Trophoblast cell (in vitro differentiated cells and primary cell): ENCODE measurements at regions not wholly inside any gene's neighbourhood (a gene's known extent, or its start where the extent isn't known, plus 50 kb on each side); places are given as distances from the start of the nearest gene placed in this dataset.

Source experiments
- DNase-seq, 2 donors: peaks; one replicate each; pipeline ENCODE4 v3.0.0-alpha.2; 2016
- H2AFZ ChIP-seq: 2 replicates; pipeline ENCODE4 v1.6.1; 2013; ENCODE audit warnings: low read length, moderate library complexity, mild to moderate bottlenecking; ENCODE audit not compliant: insufficient read depth, poor library complexity
- H2AK5ac ChIP-seq: 2 replicates; pipeline ENCODE4 v1.6.1; 2013; ENCODE audit warnings: mild to moderate bottlenecking, low read length
- H2BK120ac ChIP-seq: 2 replicates; pipeline ENCODE4 v1.6.1; 2013; ENCODE audit warnings: low read length, mild to moderate bottlenecking, moderate library complexity; ENCODE audit not compliant: insufficient read depth, poor library complexity
- H2BK12ac ChIP-seq: 2 replicates; pipeline ENCODE4 v1.6.1; 2013; ENCODE audit warnings: mild to moderate bottlenecking, low read length, moderate library complexity
- H2BK5ac ChIP-seq: 2 replicates; pipeline ENCODE4 v1.6.1; 2013; ENCODE audit warnings: low read length, low read depth, moderate library complexity, mild to moderate bottlenecking; ENCODE audit not compliant: poor library complexity
- H3K14ac ChIP-seq: 2 replicates; pipeline ENCODE4 v1.6.1; 2013; ENCODE audit warnings: mild to moderate bottlenecking, low read length
- H3K18ac ChIP-seq: 2 replicates; pipeline ENCODE4 v1.6.1; 2013; ENCODE audit warnings: mild to moderate bottlenecking, low read length
- H3K23ac ChIP-seq: 2 replicates; pipeline ENCODE4 v1.6.1; 2013; ENCODE audit warnings: low read length
- H3K27ac ChIP-seq: 2 replicates; pipeline ENCODE4 v1.5.1; 2013; ENCODE audit warnings: low read depth, mild to moderate bottlenecking, inconsistent platforms, low read length, moderate library complexity
- H3K27me3 ChIP-seq: 2 replicates; pipeline ENCODE4 v1.6.1; 2013; ENCODE audit warnings: inconsistent platforms, mild to moderate bottlenecking, low read length, moderate library complexity; ENCODE audit not compliant: insufficient read depth
- H3K36me3 ChIP-seq, 2 experiments: 1 replicate in 1 of 2; 2 replicates in 1 of 2; pipeline ENCODE4 v1.6.1; 2013; ENCODE audit warnings: low read length in 2 of 2, mild to moderate bottlenecking in 2 of 2, moderate library complexity in 1 of 2; ENCODE audit not compliant: insufficient read depth in 2 of 2, control insufficient read depth in 1 of 2
- H3K4ac ChIP-seq: 2 replicates; pipeline ENCODE4 v1.6.1; 2013; ENCODE audit warnings: low read depth, mild to moderate bottlenecking, low read length, moderate library complexity
- H3K4me1 ChIP-seq, 2 experiments: 1 replicate in 1 of 2; 2 replicates in 1 of 2; pipeline ENCODE4 v1.6.1; 2013; ENCODE audit warnings: low read length in 2 of 2, mild to moderate bottlenecking in 2 of 2, moderate library complexity in 1 of 2; ENCODE audit not compliant: insufficient read depth in 2 of 2, control insufficient read depth in 1 of 2
- H3K4me2 ChIP-seq: 2 replicates; pipeline ENCODE4 v1.6.1; 2013; ENCODE audit warnings: inconsistent platforms, mild to moderate bottlenecking, low read length, moderate library complexity
- H3K4me3 ChIP-seq: 2 replicates; pipeline ENCODE4 v1.5.1; 2013; ENCODE audit warnings: mild to moderate bottlenecking, low read depth, low read length, inconsistent platforms
- H3K79me1 ChIP-seq: one replicate; pipeline ENCODE4 v1.6.1; 2013; ENCODE audit warnings: low read length
- H3K79me2 ChIP-seq: 2 replicates; pipeline ENCODE4 v1.6.1; 2013; ENCODE audit warnings: low read length, mild to moderate bottlenecking; ENCODE audit not compliant: control insufficient read depth, insufficient read depth, poor library complexity
- H3K9ac ChIP-seq: 2 replicates; pipeline ENCODE4 v1.6.1; 2013; ENCODE audit warnings: mild to moderate bottlenecking, low read length
- H3K9me3 ChIP-seq: 2 replicates; pipeline ENCODE4 v1.6.1; 2013; ENCODE audit warnings: low read depth, mild to moderate bottlenecking, control low read depth, inconsistent platforms, low read length; ENCODE audit not compliant: insufficient read depth
- H4K12ac ChIP-seq: 2 replicates; pipeline ENCODE4 v1.6.1; 2013; ENCODE audit warnings: low read depth, mild to moderate bottlenecking, low read length, moderate library complexity
- H4K8ac ChIP-seq: 2 replicates; pipeline ENCODE4 v1.6.1; 2013; ENCODE audit warnings: low read depth, mild to moderate bottlenecking, low read length, moderate library complexity
- H4K91ac ChIP-seq: one replicate; pipeline ENCODE4 v1.6.1; 2013; ENCODE audit warnings: low read depth, mild to moderate bottlenecking, low read length, moderate library complexity
- WGBS: extraction: QIAGEN DNeasy Blood & Tissue Kit; methylation state at CpG from one replicate; pipeline ENCODE4 v1.1.7; 2013; ENCODE audit warnings: missing lambda C conversion rate; ENCODE audit not compliant: insufficient read length, insufficient coverage; ENCODE audit errors: extremely low coverage; 5-methylcytosine and 5-hydroxymethylcytosine counted together

- H2BK120ac ChIP-seq: no peak overlapping the region
- H3K14ac ChIP-seq: no peak overlapping the region
- H3K23ac ChIP-seq: no peak overlapping the region
- no peak overlapping the region for H3K18ac ChIP-seq
- H3K9me3 ChIP-seq: no peaks in the 10 kb centered on the region
- peaks cover 0 to 4% of the 10 kb centered on the region in 2 experiments for H3K4me1 ChIP-seq
- no peak overlapping the region for H4K12ac ChIP-seq
- H3K4ac ChIP-seq: no peak overlapping the region
- H3K4me3 ChIP-seq: no peak overlapping the region
- no peak overlapping the region for H4K8ac ChIP-seq
- H3K27me3 ChIP-seq: no peaks in the 10 kb centered on the region
- H3K79me1 ChIP-seq: no peaks in the 10 kb centered on the region
- no peak overlapping the region for H3K9ac ChIP-seq
- no peak overlapping the region for H2BK5ac ChIP-seq
- no peaks in the 10 kb centered on the region for H3K36me3 ChIP-seq
- H3K79me2 ChIP-seq: no peaks in the 10 kb centered on the region
- WGBS: no CpG with 5 or more reads among the region's 5 CpGs
- H3K27ac ChIP-seq: no peak overlapping the region
- H4K91ac ChIP-seq: no peak overlapping the region
- no peak overlapping the region for H2BK12ac ChIP-seq
- DNase-seq: no peak
- no peak overlapping the region for H3K4me2 ChIP-seq
- H2AK5ac ChIP-seq: no peak overlapping the region
- H2AFZ ChIP-seq: no peak overlapping the region
These were observed 170.4 kb downstream of the DAD1 start for GRCh38 chr14:22418631-22419030.

GRCh38 chr14:22417914-22418313, 171.1 kb downstream of the DAD1 start:
- no CpG with 5 or more reads among the region's 5 CpGs for WGBS
- Histone ChIP-seq H3K14ac (no peak overlapping the region), H2BK12ac (no peak overlapping the region), H4K91ac (no peak overlapping the region), H3K79me1 (no peaks in the 10 kb centered on the region), H3K36me3 (no peaks in the 10 kb centered on the region), H2AFZ (no peak overlapping the region), H3K4me2 (no peak overlapping the region), H2BK5ac (no peak overlapping the region), H3K23ac (no peak overlapping the region), H3K18ac (no peak overlapping the region), H4K12ac (no peak overlapping the region), H3K4me3 (no peak overlapping the region), H3K4me1 (peaks cover 0 to 4% of the 10 kb centered on the region in 2 experiments), H3K4ac (no peak overlapping the region), H3K9me3 (no peaks in the 10 kb centered on the region), H3K79me2 (no peaks in the 10 kb centered on the region), H3K27ac (no peak overlapping the region), H2BK120ac (no peak overlapping the region), H3K9ac (no peak overlapping the region), H4K8ac (no peak overlapping the region), H2AK5ac (no peak overlapping the region), H3K27me3 (no peaks in the 10 kb centered on the region)
- DNase-seq: no peak

- Histone ChIP-seq H3K79me1 (no peaks in the 10 kb centered on the region), H3K9ac (no peak overlapping the region), H2AFZ (no peak overlapping the region), H3K27ac (no peak overlapping the region), H3K36me3 (no peaks in the 10 kb centered on the region), H2AK5ac (no peak overlapping the region), H4K91ac (no peak overlapping the region), H4K8ac (no peak overlapping the region), H3K4me3 (no peak overlapping the region), H3K4me2 (no peak overlapping the region), H2BK120ac (no peak overlapping the region), H4K12ac (no peak overlapping the region), H3K23ac (no peak overlapping the region), H3K4ac (no peak overlapping the region), H3K79me2 (no peaks in the 10 kb centered on the region), H3K9me3 (no peaks in the 10 kb centered on the region), H3K27me3 (no peaks in the 10 kb centered on the region), H2BK12ac (no peak overlapping the region), H3K14ac (no peak overlapping the region), H3K18ac (no peak overlapping the region), H2BK5ac (no peak overlapping the region), H3K4me1 (peaks cover 0 to 4% of the 10 kb centered on the region in 2 experiments)
- no peak for DNase-seq
- WGBS: no CpG with 5 or more reads among the region's 2 CpGs
These were observed 172.8 kb downstream of the DAD1 start for GRCh38 chr14:22416193-22416592.

GRCh38 chr14:22415605-22415959, 173.4 kb downstream of the DAD1 start:
- no peaks in the 10 kb centered on the region for H3K27me3 ChIP-seq
- H2AK5ac ChIP-seq: no peak overlapping the region
- DNase-seq: no peak
- H3K23ac ChIP-seq: no peak overlapping the region
- no peaks in the 10 kb centered on the region for H3K9me3 ChIP-seq
- H3K9ac ChIP-seq: no peak overlapping the region
- H4K12ac ChIP-seq: no peak overlapping the region
- H2BK12ac ChIP-seq: no peak overlapping the region
- H2AFZ ChIP-seq: no peak overlapping the region
- no peak overlapping the region for H3K4ac ChIP-seq
- no peak overlapping the region for H3K18ac ChIP-seq
- no CpG with 5 or more reads among the region's 1 CpG for WGBS
- H3K14ac ChIP-seq: no peak overlapping the region
- no peak overlapping the region for H3K27ac ChIP-seq
- no peak overlapping the region for H4K8ac ChIP-seq
- peaks cover 2 to 4% of the 10 kb centered on the region in 2 experiments for H3K4me1 ChIP-seq
- H3K79me2 ChIP-seq: no peaks in the 10 kb centered on the region
- no peak overlapping the region for H4K91ac ChIP-seq
- H3K36me3 ChIP-seq: no peaks in the 10 kb centered on the region
- no peak overlapping the region for H2BK5ac ChIP-seq
- H3K4me3 ChIP-seq: no peak overlapping the region
- H3K79me1 ChIP-seq: no peaks in the 10 kb centered on the region
- no peak overlapping the region for H2BK120ac ChIP-seq
- H3K4me2 ChIP-seq: no peak overlapping the region
